NCI-H2227 (cell line): ENCODE measurements at regions not wholly inside any gene's neighbourhood (a gene's known extent, or its start where the extent isn't known, plus 50 kb on each side); places are given as distances from the start of the nearest gene placed in this dataset.
"Not testable (repeated sequence)": the region's sequence is repeated elsewhere in the genome, so short reads cannot be mapped to it uniquely, and the experiment has no call there.

Experiments
- DNase-seq: peaks from one replicate; lab custom pipeline; 2025; ENCODE audit not compliant: unreplicated experiment; lab: John Stamatoyannopoulos, UW

DNA sequence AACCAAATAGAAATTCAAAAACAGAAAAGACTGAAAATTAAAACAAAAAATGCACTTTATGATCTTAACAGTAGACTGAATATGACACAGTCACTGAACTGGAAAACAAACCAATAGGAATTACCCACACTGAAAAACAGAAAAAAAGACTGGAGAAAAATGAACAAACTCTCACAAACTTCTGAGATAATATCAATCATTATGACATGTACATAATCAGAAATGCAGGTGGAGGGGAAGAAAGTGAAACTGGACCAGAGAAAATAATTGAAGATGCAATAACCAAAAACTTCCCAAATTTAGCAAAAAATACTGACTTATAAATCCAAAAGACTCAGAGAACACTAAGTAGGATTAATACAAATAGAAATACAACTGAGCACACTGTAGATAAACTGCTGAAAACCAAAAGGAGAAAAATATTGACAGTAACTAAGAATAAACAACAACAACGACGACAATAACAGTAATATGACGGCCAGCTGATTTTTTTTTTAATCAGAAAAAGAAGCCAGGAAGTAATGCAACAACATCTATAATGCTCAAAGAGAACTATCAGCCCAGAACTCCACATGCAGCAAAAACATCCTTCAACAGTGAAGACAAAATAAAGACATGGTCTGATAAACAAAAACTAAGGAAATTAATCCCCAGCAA, 108.1 kb downstream of the ZFAND4 start:
- no peak for DNase-seq

DNA sequence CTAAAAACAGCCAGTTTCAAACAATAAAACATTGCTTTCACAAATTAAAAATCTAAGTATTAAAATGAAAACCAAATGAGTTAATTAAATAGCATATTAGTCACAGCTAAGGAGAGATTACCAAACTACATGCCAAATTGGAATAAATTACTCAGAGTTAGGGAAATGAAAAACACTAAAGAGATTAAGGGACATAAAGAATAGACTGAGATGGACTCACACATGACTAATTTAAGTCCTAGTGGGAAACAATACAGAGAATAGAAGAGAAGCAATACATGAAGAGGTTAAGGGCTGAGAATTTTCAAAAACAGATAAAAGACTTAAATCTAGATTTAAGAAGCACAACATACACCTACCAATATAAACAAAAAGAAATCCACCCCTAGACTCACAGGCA, 110.6 kb downstream of the ZFAND4 start:
- DNase-seq, result no peak

DNA sequence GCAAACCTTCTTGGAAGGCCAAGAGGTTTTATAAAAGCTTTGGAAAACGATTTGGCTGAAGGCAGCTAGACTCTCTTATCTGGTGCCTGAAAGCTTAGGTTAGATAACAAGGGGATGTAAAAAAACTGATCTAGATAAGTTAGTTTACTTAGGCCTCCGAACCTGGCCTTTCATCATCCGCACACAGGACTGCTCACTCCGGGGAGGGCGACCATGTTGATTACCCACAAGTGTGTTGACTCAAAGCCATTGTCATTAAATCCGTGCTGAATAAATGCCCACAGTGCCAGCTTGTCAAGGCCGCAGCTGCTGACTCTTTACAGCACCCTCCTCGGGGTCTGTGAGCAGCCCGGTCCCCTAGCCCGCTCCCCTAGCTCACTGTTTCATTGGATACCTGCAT, 112.3 kb downstream of the ZFAND4 start:
- DNase-seq, result no peak

DNA sequence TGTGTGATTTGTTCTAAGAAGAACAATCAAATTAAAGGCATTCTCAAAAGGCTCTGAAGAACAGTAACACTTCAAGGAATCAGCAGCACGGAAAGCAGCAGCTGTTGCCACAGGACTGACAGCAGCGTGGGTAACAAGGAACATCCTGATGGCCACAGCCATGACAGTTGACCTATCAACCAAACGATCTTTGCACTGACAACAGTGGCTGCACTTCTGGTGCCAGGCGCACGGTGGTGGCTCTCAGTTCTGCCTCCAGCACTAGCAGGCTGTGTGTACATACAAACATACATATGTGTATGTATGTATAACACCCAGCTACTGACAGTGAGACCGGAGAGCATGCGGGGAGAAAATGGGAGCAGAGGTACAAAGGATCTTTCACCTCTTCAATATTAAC, 114.1 kb downstream of the ZFAND4 start:
- no peak for DNase-seq

DNA sequence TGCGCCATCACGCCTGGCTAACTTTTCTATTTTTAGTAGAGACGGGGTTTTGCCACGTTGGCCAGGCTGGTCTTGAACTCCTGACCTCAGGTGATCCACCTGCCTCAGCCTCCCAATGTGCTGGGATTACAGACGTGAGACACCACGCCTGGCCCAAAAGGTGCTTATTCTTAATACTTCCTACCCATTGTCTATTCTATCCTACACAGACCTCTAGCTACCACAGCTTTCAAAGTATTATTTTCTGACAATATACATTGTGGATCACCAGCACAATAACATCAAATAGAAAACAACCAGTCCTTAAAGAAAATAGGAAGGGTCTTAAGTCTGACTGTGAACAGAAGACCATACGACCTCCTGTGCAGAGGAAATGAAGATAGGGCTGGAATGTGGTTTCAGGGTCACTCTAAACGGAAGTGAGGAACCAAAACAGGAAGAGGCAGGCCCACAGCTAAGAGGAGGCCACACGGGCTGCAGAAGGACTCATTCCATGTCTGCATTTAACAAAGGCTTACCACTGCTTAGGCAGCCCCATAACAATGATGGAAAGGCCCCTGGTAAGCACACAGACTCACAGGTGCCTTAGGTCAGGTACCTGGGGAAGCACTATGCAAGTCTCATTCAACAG, 115.2 kb downstream of the ZFAND4 start:
- no peak for DNase-seq

DNA sequence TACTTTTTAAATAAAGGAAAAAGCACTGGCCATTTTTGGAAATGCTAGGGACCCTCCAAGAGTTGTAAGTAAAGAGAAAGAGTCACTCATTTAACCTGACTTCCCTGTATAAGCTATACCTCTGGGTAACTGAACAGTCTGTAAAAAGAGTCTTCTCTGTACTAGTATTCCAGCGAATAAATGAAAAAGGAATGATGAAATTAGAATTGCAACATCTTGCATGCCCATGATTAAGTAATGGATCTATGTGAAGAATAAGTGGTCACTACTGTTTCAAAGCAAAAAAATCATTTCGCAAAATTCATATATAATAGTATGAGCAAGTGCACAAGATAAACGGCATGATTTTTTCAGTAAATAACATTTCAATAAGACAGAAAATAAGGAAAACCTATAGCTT, 116.8 kb downstream of the ZFAND4 start:
- no peak for DNase-seq

DNA sequence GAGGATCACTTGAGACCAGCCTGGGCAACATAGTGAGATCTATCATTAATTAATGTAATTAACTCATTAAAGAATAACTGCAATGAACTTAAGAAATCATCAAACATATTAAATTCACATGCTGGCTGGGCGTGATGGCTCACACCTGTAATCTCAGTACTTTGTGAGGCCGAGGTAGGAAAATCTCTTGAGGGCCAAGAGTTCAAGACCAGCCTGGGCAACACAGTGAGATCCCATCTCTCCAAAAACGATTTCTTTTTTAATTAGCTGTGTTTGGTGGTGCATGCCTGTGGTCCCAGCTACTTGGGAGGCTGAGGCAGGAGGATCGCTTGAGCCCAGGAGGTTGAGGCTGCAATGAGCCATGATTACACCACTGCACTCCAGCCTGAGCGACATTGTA, 117.2 kb downstream of the ZFAND4 start:
- DNase-seq, result not testable (repeated sequence)

DNA sequence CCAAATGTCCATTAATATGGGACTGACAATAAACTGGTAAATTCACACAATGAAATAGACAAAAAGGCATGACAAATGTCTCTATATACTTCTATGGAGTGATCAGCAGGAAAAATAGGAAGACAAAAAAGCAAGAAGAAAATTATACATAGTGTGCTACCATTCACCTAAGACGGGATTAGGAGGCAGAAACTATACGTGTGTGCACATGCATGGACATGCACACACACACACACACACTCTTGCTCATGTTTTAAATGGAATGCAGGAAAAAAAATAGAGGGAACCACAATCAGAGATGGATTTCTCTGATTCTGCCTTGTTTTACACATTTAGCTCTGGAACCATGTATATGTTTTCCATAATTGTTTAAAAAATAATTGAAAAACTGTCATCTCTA, 119.0 kb downstream of the ZFAND4 start:
- DNase-seq, result no peak

DNA sequence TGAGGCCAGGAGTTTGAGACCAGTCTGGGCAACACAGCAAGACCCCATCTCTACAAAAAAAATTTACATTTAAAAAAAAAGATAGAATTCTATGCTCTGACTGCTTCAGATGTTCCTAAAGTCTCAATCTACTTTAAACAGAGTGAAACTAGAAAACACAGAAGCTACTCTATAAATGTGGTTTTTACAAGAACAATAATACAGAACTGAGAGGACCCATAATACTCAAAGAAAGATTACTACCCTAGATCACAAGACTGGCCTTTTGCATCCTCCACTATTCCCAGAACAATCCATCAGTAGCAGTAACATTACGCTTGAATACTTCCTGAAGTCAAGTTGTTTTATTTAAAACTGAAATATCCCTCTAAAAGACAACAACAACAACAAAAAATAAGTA, 119.4 kb downstream of the ZFAND4 start:
- DNase-seq, result no peak

DNA sequence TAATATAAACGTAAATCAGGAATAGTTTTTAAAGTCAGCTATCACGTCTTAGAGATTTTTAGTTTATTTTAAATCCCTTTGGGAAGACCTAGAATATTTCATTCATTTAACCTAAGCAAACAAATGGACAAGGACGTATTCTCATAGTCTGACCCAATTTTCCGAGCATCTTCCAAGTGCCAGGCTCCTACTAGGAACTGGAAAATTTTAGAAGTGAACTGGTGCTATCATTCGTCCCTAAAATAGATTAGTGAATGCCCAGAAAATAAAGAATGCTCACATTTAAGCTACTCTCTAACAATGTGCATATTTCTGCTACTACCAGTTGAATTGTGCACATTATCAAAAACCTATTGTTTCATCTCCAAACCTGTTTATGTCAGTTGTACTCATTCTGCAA, 120.1 kb downstream of the ZFAND4 start:
- no peak for DNase-seq

DNA sequence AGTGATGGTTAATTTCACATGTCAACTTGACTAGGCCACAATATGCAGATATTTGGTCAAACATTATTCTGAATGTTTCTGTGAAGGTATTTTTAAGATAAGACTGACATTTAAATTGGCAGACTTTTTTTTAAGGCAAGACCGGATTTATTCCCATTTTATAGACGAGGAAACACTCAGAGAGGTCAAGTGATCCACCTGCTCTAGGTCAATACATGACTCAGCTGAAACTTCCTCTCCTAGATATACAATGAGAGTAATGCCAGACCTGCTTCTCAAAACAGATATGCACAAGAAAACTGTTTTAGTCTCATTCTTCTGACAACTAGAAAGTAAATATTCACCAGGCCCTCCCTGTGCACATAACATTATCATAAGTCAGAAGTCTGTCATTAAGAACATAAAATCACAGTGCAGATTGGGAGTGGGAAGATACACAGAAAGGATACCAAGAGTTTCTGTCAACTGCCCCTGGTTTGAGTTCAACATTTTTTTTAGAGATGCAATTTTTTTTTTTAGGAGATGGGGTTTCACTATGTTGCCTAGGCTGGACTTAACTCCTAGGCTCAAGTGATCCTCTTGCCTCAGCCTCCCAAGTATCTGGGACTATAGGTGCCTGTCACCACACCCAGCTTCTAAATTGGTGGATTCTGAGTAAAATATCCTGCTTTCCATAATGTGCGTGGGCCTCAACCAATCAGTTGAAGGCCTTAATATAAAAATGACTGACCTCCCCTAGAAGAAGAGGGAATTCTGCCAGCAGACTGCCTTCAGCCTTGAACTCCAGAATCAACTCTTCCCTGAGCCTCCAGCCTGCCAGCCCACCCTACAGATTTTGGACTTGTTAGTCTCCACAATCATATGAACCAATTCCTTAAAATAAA, 121.4 kb downstream of the ZFAND4 start:
- no peak for DNase-seq

DNA sequence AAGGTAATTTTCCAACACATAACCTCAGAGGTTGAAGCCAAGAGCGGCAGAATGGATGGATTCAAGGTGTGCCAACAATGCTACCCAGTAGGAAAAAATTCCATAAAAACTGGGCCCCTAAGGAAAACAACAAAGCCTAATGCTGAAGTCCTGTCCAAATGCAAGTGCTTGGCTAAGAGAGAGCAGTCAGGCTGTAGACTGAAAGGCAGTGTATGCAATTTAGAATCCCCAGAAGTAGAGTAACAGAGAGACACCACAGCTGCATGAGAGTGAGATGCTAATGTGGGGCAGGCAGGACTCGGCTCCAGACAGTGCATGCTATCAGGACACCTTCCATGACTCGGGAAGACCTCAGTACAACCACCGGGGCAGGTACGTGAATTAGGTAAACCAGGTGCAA, 124.5 kb downstream of the ZFAND4 start:
- DNase-seq, result no peak

DNA sequence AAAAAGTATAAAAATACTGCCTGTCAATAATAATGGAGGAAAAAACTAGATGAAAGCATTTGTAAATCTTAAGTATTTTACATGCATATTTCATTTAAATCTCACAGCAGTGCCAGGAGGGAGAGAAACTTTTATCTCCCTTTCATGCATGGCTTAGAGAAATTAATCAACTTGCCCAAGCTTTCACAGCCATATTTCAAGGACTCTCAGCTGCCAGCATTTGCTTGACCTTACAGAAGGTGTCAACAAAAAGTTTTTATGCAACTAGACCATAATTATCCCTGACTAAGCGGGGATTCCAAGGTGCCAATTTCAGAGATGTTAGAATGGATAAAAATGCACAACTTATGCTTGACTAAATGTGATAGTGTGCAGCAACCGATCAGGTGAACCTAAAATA, 125.4 kb downstream of the ZFAND4 start:
- peak; percentile 3 for DNase-seq

DNA sequence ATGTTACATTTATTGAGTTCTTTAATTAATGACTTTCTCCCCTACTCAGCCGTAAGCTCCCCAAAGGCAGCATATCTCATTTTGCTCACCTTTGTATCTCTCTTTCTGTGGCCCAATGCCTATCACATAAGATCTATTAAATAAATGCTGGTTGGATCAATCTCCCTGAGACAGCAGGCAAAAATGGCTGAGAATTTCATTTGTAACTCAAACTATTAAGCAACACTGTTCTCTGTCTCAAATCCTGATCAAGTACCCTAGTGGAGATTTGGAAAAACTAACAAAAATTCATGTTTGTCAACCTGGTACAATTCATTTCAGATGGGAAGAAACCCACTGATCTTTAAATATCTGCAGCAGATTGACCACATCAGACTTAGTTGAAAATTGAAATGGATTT, 127.4 kb downstream of the ZFAND4 start:
- no peak for DNase-seq

DNA sequence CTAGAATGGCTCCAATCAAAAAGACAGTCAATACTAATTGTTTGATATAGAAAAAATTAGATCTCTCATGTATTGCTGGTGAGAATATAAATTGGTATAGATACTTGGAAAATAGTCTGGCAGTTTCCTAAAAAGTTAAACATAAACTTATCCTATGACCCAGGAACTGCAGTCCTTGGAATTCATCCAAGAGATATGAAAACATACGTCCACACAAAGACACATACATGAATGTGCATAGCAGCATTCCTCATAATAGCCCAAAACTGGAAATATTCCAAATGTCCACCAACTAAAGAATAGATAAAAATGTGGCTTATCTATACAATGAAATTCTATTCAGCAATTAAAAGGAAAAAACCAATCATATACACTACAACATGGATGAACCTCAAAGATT, 128.4 kb downstream of the ZFAND4 start:
- no peak for DNase-seq

DNA sequence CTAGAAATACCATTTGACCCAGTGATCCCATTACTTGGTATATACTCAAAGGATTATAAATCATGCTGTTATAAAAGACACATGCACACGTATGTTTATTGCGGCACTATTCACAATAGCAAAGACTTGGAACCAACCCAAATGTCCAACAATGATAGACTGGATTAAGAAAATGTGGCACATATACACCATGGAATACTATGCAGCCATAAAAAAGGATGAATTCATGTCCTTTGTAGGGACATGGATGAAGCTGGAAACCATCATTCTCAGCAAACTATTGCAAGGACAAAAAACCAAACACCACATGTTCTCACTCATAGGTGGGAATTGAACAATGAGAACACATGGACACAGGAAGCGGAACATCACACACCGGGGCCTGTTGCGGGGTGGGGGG, 131.5 kb downstream of the ZFAND4 start:
- not testable (repeated sequence) for DNase-seq

DNA sequence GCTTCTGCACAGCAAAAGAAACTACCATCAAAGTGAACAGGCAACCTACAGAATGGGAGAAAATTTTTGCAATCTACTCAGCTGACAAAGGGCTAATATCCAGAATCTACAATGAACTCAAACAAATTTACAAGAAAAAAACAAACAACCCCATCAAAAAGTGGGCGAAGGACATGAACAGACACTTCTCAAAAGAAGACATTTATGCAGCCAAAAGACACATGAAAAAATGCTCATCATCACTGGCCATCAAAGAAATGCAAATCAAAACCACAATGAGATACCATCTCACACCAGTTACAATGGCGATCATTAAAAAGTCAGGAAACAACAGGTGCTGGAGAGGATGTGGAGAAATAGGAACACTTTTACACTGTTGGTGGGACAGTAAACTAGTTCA, 132.0 kb downstream of the ZFAND4 start:
- not testable (repeated sequence) for DNase-seq

DNA sequence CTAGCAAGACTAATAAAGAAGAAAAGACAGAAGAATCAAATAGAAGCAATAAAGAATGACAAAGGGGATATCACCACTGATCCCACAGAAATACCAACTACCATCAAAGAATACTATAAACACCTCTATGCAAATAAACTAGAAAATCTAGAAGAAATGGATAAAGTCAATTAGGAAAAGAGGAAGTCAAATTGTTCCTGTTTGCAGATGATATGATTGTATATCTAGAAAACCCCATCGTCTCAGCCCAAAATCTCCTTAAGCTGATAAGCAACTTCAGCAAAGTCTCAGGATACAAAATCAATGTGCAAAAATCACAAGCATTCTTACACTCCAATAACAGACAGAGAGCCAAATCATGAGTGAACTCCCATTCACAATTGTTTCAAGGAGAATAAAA, 133.0 kb downstream of the ZFAND4 start:
- not testable (repeated sequence) for DNase-seq

DNA sequence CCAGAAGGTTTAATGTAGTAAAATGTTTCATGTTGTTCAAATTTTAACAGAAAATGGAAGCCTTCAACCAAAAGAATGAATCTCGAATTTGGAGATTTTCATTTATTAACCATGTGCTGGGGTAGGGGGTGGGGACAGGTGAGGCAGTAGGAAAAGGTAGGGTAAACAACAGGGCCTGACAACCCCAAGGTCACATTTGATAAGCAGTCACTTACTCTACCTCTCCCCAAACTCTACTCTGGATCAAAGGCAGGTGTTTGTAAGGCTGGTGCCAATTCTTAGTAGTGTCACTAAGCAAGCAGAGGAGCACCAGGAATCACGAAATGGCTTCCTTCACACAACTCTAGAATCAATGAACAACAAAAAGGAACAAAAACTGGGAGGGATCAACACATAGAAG, 138.0 kb downstream of the ZFAND4 start:
- no peak for DNase-seq

DNA sequence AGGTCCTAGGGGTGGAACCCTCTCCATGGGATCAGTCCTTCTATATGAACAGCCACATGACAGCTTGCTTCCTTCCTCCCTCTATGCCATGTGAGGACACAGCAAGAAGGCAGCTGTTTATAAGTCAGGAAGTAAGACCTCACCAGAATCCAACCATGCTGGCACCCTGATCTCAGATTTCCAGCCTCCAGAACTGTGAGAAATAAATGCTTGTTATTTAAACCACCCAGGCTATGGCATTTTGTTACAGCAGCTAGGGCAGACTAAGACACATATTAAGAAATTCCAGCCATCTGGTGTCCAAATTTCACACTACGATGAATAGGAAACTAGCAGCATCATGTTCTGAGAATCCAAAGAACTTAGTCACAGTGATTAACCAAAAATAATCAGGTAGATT, 140.1 kb downstream of the ZFAND4 start:
- DNase-seq, result no peak

DNA sequence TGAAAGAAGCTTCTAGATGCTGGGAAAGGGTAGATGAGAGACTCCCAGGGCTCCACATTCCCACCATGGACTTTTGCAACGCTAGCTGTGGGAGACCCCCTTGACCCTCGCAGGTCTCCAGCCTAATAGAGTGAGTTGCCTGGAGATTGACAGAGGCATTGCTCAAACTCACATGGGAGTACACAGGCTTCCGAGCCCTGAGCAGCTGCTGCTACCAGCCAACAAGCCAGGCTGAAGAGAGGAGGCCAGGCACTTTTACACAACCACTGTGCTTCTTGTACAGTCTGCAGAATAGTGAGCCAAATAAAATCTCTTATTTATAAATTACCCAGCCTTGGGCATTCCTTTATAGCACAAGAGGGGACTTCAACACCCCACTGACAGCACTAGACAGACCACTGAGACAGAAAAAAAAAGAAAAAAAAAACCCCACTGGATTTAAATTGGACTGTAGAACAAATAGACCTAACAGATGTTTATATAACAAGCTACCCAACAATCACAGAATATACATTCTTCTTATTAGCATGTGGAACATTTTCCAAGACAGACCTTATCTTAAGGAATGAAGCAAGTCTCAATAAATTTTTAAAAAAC, 146.2 kb downstream of the ZFAND4 start:
- DNase-seq, result no peak

DNA sequence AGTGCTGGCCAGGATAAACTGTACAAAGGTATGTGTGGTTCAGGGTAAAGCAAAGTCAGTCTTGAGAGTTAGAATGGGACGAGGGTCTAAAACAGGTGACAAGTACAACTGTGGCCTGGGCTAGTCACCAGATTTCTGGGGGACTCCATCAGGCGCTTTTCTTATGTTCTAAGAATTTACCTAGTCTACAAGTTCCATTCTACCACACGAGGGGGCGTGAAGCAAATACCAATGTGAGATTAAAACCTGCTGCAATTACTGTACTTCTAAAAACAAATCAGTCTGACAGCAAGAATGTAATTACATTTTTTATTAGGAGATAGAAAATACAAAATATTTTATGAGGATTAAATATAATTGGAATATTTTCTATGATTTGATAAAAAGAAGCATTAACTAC, 146.5 kb downstream of the ALOX5 start:
- DNase-seq, result no peak
